Fibroblast of lung (primary cell): ENCODE measurements at regions not wholly inside any gene's neighbourhood (a gene's known extent, or its start where the extent isn't known, plus 50 kb on each side); places are given as distances from the start of the nearest gene placed in this dataset.

Source experiments
- EZH2 ChIP-seq: IDR thresholded peaks from 2 replicates; pipeline ENCODE4 v1.5.1; 2012; ENCODE audit warnings: low read length, control low read depth, mild to moderate bottlenecking; ENCODE audit errors: missing control alignments
- TF ChIP-seq, protein P1 (sequence below), 2 donors: IDR thresholded peaks in 1 of 2; conservative IDR thresholded peaks in 1 of 2; 1 replicate in 1 of 2; 2 replicates in 1 of 2; pipeline ENCODE4 v1.5.1; 2011 to 2012; ENCODE audit warnings: low read length in 2 of 2, control low read depth in 1 of 2, inconsistent platforms in 1 of 2, low read depth in 1 of 2, mild to moderate bottlenecking in 1 of 2

DNA sequence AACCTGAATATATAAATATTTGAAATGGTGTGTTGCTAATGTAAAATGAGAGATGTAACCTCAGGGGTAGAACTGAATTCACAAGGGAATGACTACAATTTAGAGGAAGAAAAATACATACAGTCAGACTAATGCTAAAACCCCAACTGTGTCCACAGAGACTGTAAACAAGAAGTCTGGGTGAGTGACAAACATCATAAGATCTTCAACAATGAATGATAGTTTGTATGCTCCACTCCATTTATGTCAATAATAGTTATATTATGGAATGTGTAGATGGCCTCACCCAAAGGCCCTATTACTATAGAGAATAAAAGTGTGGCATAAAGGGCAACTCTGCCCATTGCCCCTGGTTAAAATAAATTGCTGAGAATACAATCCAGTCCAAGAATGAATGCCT lies 102.9 kb downstream of the CETN3 start:
- TF ChIP-seq, protein P1, sequence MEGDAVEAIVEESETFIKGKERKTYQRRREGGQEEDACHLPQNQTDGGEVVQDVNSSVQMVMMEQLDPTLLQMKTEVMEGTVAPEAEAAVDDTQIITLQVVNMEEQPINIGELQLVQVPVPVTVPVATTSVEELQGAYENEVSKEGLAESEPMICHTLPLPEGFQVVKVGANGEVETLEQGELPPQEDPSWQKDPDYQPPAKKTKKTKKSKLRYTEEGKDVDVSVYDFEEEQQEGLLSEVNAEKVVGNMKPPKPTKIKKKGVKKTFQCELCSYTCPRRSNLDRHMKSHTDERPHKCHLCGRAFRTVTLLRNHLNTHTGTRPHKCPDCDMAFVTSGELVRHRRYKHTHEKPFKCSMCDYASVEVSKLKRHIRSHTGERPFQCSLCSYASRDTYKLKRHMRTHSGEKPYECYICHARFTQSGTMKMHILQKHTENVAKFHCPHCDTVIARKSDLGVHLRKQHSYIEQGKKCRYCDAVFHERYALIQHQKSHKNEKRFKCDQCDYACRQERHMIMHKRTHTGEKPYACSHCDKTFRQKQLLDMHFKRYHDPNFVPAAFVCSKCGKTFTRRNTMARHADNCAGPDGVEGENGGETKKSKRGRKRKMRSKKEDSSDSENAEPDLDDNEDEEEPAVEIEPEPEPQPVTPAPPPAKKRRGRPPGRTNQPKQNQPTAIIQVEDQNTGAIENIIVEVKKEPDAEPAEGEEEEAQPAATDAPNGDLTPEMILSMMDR (conservative IDR thresholded peaks at IDR 0.05 in 1 of 2, IDR thresholded peaks at IDR 0.05 in 1 of 2; ENCODE audit: low read depth in 1 of 2, low read length in 2 of 2) = no peak
- no peak for TF ChIP-seq EZH2
